HL-60/S4 (cell line): ENCODE measurements at regions not wholly inside any gene's neighbourhood (a gene's known extent, or its start where the extent isn't known, plus 50 kb on each side); places are given as distances from the start of the nearest gene placed in this dataset.

Experiments used
- in situ Hi-C: fragments of 300-500 bp; cut with MboI; formaldehyde crosslinking; loops from 2 replicates; pipeline ENCODE4 v1.14.3; 2022; ENCODE audit warnings: low sequenced_read_pairs

- in situ Hi-C loops = no loop called here
These were observed 107.9 kb upstream of the PREP start for GRCh38 chr6:105510746-105511145.

- in situ Hi-C loops = no loop called here
These were observed 106.8 kb upstream of the PREP start for GRCh38 chr6:105509506-105510331.

- in situ Hi-C loops = no loop called here
These were observed 104.9 kb upstream of the PREP start for GRCh38 chr6:105507811-105508210.

GRCh38 chr6:105504706-105505105 is 101.8 kb upstream of the PREP start:
- in situ Hi-C loops = no loop called here

- in situ Hi-C loops = no loop called here
These were observed 100.8 kb upstream of the PREP start for GRCh38 chr6:105503641-105504040.

- in situ Hi-C loops = no loop called here
These were observed 99.0 kb upstream of the PREP start for GRCh38 chr6:105501826-105502344.

GRCh38 chr6:105501246-105501645 is 98.4 kb upstream of the PREP start:
- in situ Hi-C loops = no loop called here

GRCh38 chr6:105500693-105501092 is 97.8 kb upstream of the PREP start:
- in situ Hi-C loops = no loop called here

GRCh38 chr6:105499931-105500330 is 97.0 kb upstream of the PREP start:
- in situ Hi-C loops = loop anchor here (25.0 kb wide), 1 partner anchor 587 kb away; the partner anchor contains the start of gene PRDM1

GRCh38 chr6:105499136-105499870 is 96.4 kb upstream of the PREP start:
- in situ Hi-C loops = loop anchor here (25.0 kb wide), 1 partner anchor 588 kb away; the partner anchor contains the start of gene PRDM1

GRCh38 chr6:105497549-105497948 is 94.7 kb upstream of the PREP start:
- in situ Hi-C loops = loop anchor here (25.0 kb wide), 1 partner anchor 590 kb away; the partner anchor contains the start of gene PRDM1

GRCh38 chr6:105495515-105495914 is 92.6 kb upstream of the PREP start:
- in situ Hi-C loops = loop anchor here (25.0 kb wide), 1 partner anchor 592 kb away; the partner anchor contains the start of gene PRDM1

- in situ Hi-C loops = loop anchor here (25.0 kb wide), 1 partner anchor 593 kb away; the partner anchor contains the start of gene PRDM1
These were observed 91.8 kb upstream of the PREP start for GRCh38 chr6:105494688-105495087.

GRCh38 chr6:105493736-105494135 is 90.9 kb upstream of the PREP start:
- in situ Hi-C loops = loop anchor here (25.0 kb wide), 1 partner anchor 594 kb away; the partner anchor contains the start of gene PRDM1

GRCh38 chr6:105492706-105493673 is 90.1 kb upstream of the PREP start:
- in situ Hi-C loops = loop anchor here (25.0 kb wide), 1 partner anchor 594 kb away; the partner anchor contains the start of gene PRDM1

- in situ Hi-C loops = loop anchor here (25.0 kb wide), 1 partner anchor 598 kb away; the partner anchor contains the start of gene PRDM1
These were observed 86.3 kb upstream of the PREP start for GRCh38 chr6:105489216-105489530.

- in situ Hi-C loops = loop anchor here (25.0 kb wide), 1 partner anchor 599 kb away; the partner anchor contains the start of gene PRDM1
These were observed 85.8 kb upstream of the PREP start for GRCh38 chr6:105488516-105489215.

GRCh38 chr6:105487040-105487790 is 84.3 kb upstream of the PREP start:
- in situ Hi-C loops = loop anchor here (25.0 kb wide), 1 partner anchor 600 kb away; the partner anchor contains the start of gene PRDM1

- in situ Hi-C loops = loop anchor here (25.0 kb wide), 1 partner anchor 602 kb away; the partner anchor contains the start of gene PRDM1
These were observed 82.6 kb upstream of the PREP start for GRCh38 chr6:105485456-105485855.
